CD4-positive, alpha-beta memory T cell (primary cell): ENCODE measurements at regions not wholly inside any gene's neighbourhood (a gene's known extent, or its start where the extent isn't known, plus 50 kb on each side); places are given as distances from the start of the nearest gene placed in this dataset.
A peak's percentile ranks its signal among the peaks of the same experiment; 100 is the strongest.
"Not testable (repeated sequence)": the region's sequence is repeated elsewhere in the genome, so short reads cannot be mapped to it uniquely, and the experiment has no call there.

Source experiments
- CTCF ChIA-PET: fragments of 350-600 bp; sonication (Branson Sonifier 250); formaldehyde crosslinking; loops from one replicate; lab custom pipeline; 2021; ENCODE audit warnings: inconsistent platforms; ENCODE audit not compliant: partially characterized antibody; lab: Charles Lee
- POLR2A ChIA-PET: fragments of 350-600 bp; sonication (Branson Sonifier 250); formaldehyde crosslinking; loops from one replicate; lab custom pipeline; 2021; ENCODE audit not compliant: partially characterized antibody; lab: Charles Lee
- DNase-seq, 5 donors: peaks; one replicate each; pipeline versions ENCODE4 v3.0.0 to v3.0.0-alpha.2; 2020 to 2022; ENCODE audit warnings: mixed read lengths in 1 of 5
- H3K27ac ChIP-seq: one replicate; pipeline ENCODE4 v1.7.0; 2013; ENCODE audit warnings: low read depth, low read length
- H3K27me3 ChIP-seq: 2 replicates; pipeline ENCODE4 v1.7.0; 2013; ENCODE audit warnings: mild to moderate bottlenecking, low read length, moderate library complexity; ENCODE audit not compliant: insufficient read depth
- H3K36me3 ChIP-seq: 2 replicates; pipeline ENCODE4 v1.7.0; 2013; ENCODE audit warnings: mild to moderate bottlenecking, low read length, moderate library complexity; ENCODE audit not compliant: insufficient read depth
- H3K4me1 ChIP-seq: 2 replicates; pipeline ENCODE4 v1.7.0; 2013; ENCODE audit warnings: mild to moderate bottlenecking, low read length, moderate library complexity; ENCODE audit not compliant: insufficient read depth
- H3K4me3 ChIP-seq, 2 donors: one replicate each; pipeline ENCODE4 v1.7.0; 2013; ENCODE audit warnings: low read length in 2 of 2, mild to moderate bottlenecking in 1 of 2
- H3K9me3 ChIP-seq, 2 donors: one replicate each; pipeline ENCODE4 v1.7.0; 2013; ENCODE audit warnings: low read length in 2 of 2, control low read depth in 1 of 2; ENCODE audit not compliant: control insufficient read depth in 1 of 2
- H3K27ac Mint-ChIP-seq, 7 donors: one replicate each; pipeline ENCODE4 v1.8.0; 2020 to 2021; ENCODE audit warnings: mixed read lengths in 7 of 7, mild to moderate bottlenecking in 6 of 7, inconsistent platforms in 3 of 7, moderate library complexity in 3 of 7
- H3K27me3 Mint-ChIP-seq, 2 donors: one replicate each; pipeline ENCODE4 v1.8.0; 2020 to 2021; ENCODE audit warnings: mixed read lengths in 2 of 2
- H3K36me3 Mint-ChIP-seq, 2 donors: one replicate each; pipeline ENCODE4 v1.8.0; 2020 to 2021; ENCODE audit warnings: mixed read lengths in 2 of 2, inconsistent platforms in 1 of 2, mild to moderate bottlenecking in 1 of 2
- H3K4me1 Mint-ChIP-seq, 4 donors: one replicate each; pipeline ENCODE4 v1.8.0; 2020 to 2021; ENCODE audit warnings: mixed read lengths in 4 of 4, mild to moderate bottlenecking in 1 of 4
- H3K4me3 Mint-ChIP-seq, 8 donors: one replicate each; pipeline ENCODE4 v1.8.0; 2020 to 2021; ENCODE audit warnings: mixed read lengths in 8 of 8, mild to moderate bottlenecking in 7 of 8, moderate library complexity in 6 of 8, inconsistent platforms in 3 of 8
- H3K9me3 Mint-ChIP-seq, 8 donors: one replicate each; pipeline ENCODE4 v1.8.0; 2020 to 2021; ENCODE audit warnings: mixed read lengths in 8 of 8, mild to moderate bottlenecking in 5 of 8, inconsistent platforms in 3 of 8, moderate library complexity in 1 of 8
- intact Hi-C: fragments of 100-400 bp; cut with micrococcal nuclease; formaldehyde crosslinking; loops from one replicate; pipeline ENCODE4 v1.15.1; 2023

- POLR2A ChIA-PET, H3K36me3 Mint-ChIP-seq: not testable (repeated sequence)
- peaks cover 2 to 14% (median 10%) of the 10 kb centered on the region in 8 donors for H3K9me3 Mint-ChIP-seq
These were observed 2290.1 kb upstream of the TPTE start for GRCh38 chr21:8231252-8231651.

GRCh38 chr21:8233000-8233399, 2288.4 kb upstream of the TPTE start:
- H3K4me3 ChIP-seq, CTCF ChIA-PET, H3K27ac ChIP-seq, POLR2A ChIA-PET, H3K4me1 ChIP-seq, H3K27me3 ChIP-seq, H3K27me3 Mint-ChIP-seq, intact Hi-C loops, H3K36me3 ChIP-seq, H3K36me3 Mint-ChIP-seq, H3K4me1 Mint-ChIP-seq, H3K9me3 ChIP-seq: not testable (repeated sequence)
- peak overlapping the region in 2 of 7 donors; percentile 3 to 11 for H3K27ac Mint-ChIP-seq
- H3K4me3 Mint-ChIP-seq = peak overlapping the region in 1 of 8 donors; percentile 1
- DNase-seq = peak in 3 of 5 donors; percentile 19 to 27 (median 20)
- peaks cover 2 to 14% (median 10%) of the 10 kb centered on the region in 8 donors for H3K9me3 Mint-ChIP-seq

More at GRCh38 chr21:8231252-8231651, 2290.1 kb upstream of the TPTE start:
- H3K27me3 Mint-ChIP-seq, H3K4me3 Mint-ChIP-seq, H3K4me1 ChIP-seq, intact Hi-C loops, H3K9me3 ChIP-seq, CTCF ChIA-PET, H3K4me3 ChIP-seq, H3K36me3 ChIP-seq, DNase-seq, H3K27me3 ChIP-seq, H3K4me1 Mint-ChIP-seq, H3K27ac Mint-ChIP-seq, H3K27ac ChIP-seq: not testable (repeated sequence)

GRCh38 chr21:8234059-8234458, 2287.3 kb upstream of the TPTE start:
- H3K27me3 ChIP-seq, H3K4me3 ChIP-seq, POLR2A ChIA-PET, H3K4me1 Mint-ChIP-seq, intact Hi-C loops, H3K9me3 ChIP-seq, H3K4me1 ChIP-seq, CTCF ChIA-PET, H3K36me3 ChIP-seq, H3K36me3 Mint-ChIP-seq, H3K4me3 Mint-ChIP-seq, H3K27ac Mint-ChIP-seq, H3K9me3 Mint-ChIP-seq, H3K27me3 Mint-ChIP-seq, H3K27ac ChIP-seq: not testable (repeated sequence)
- DNase-seq = peak in 3 of 5 donors; percentile 45 to 53 (median 46)

- H3K4me3 Mint-ChIP-seq, H3K4me1 Mint-ChIP-seq, H3K9me3 ChIP-seq, DNase-seq, H3K4me3 ChIP-seq, CTCF ChIA-PET, H3K4me1 ChIP-seq, H3K27ac ChIP-seq, H3K36me3 ChIP-seq, POLR2A ChIA-PET, intact Hi-C loops, H3K9me3 Mint-ChIP-seq, H3K27me3 ChIP-seq, H3K27me3 Mint-ChIP-seq, H3K27ac Mint-ChIP-seq, H3K36me3 Mint-ChIP-seq: not testable (repeated sequence)
These were observed 2276.4 kb upstream of the TPTE start for GRCh38 chr21:8244723-8245641.

GRCh38 chr21:8245642-8246402, 2275.6 kb upstream of the TPTE start:
- H3K4me1 ChIP-seq, H3K27ac ChIP-seq, H3K9me3 ChIP-seq, intact Hi-C loops, POLR2A ChIA-PET, H3K4me3 Mint-ChIP-seq, CTCF ChIA-PET, H3K36me3 ChIP-seq, H3K36me3 Mint-ChIP-seq, DNase-seq, H3K4me3 ChIP-seq, H3K27ac Mint-ChIP-seq, H3K27me3 Mint-ChIP-seq, H3K9me3 Mint-ChIP-seq, H3K27me3 ChIP-seq, H3K4me1 Mint-ChIP-seq: not testable (repeated sequence)

- H3K36me3 Mint-ChIP-seq = not testable (repeated sequence)
These were observed 2269.7 kb upstream of the TPTE start for GRCh38 chr21:8251701-8252100.

GRCh38 chr21:8255094-8255493, 2266.3 kb upstream of the TPTE start:
- H3K36me3 ChIP-seq, H3K27ac ChIP-seq, H3K27me3 Mint-ChIP-seq, H3K36me3 Mint-ChIP-seq, intact Hi-C loops, H3K4me1 Mint-ChIP-seq, H3K4me1 ChIP-seq, H3K9me3 Mint-ChIP-seq, H3K4me3 ChIP-seq, H3K27ac Mint-ChIP-seq, CTCF ChIA-PET, H3K27me3 ChIP-seq, H3K9me3 ChIP-seq, H3K4me3 Mint-ChIP-seq, POLR2A ChIA-PET: not testable (repeated sequence)
- peak in 4 of 5 donors; percentile 19 to 49 (median 37) for DNase-seq

More at GRCh38 chr21:8251701-8252100, 2269.7 kb upstream of the TPTE start:
- H3K27me3 Mint-ChIP-seq, H3K4me1 ChIP-seq, H3K27ac Mint-ChIP-seq, intact Hi-C loops, DNase-seq, H3K36me3 ChIP-seq, H3K4me3 Mint-ChIP-seq, H3K9me3 ChIP-seq, H3K27me3 ChIP-seq, H3K4me1 Mint-ChIP-seq, H3K27ac ChIP-seq, POLR2A ChIA-PET, CTCF ChIA-PET, H3K9me3 Mint-ChIP-seq, H3K4me3 ChIP-seq: not testable (repeated sequence)
